ENCODE measurements at regions not wholly inside any gene's neighbourhood (a gene's known extent, or its start where the extent isn't known, plus 50 kb on each side); places are given as distances from the start of the nearest gene placed in this dataset.

DNA sequence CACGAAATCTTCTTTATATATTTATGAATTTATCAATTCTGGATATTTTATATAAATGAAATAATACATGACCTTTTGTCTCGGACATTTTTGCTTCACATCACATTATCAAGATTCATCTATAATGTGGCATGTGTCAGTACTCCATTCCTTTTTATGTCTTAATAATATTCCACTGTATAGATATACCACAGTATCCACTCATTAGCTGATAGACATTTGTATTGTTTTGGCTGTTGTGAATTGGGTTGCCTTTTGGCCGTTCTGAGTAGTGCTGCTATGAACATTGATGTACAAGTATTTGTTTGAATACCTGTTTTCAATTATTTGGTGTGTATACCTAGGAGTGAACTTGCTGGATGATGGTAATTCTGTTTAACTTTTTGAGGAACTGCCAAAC is 323.8 kb upstream of the CA10 start:
- Mint-ChIP-seq H3K27ac (ENCODE audit: unreplicated experiment) (no peak overlapping the region), H3K36me3 (ENCODE audit: low read depth, unreplicated experiment) (no peaks in the 10 kb centered on the region), H3K27me3 (ENCODE audit: low read depth, unreplicated experiment) (no peaks in the 10 kb centered on the region), H3K9me3 (ENCODE audit: unreplicated experiment) (no peaks in the 10 kb centered on the region), H3K4me3 (ENCODE audit: unreplicated experiment) (no peak overlapping the region), H3K4me1 (ENCODE audit: low read depth, unreplicated experiment) (no peaks in the 10 kb centered on the region)
- Histone ChIP-seq H3K79me2 (ENCODE audit: insufficient read depth, low read length) (no peaks in the 10 kb centered on the region), H3K27me3 (ENCODE audit: insufficient read depth, low read length) (no peaks in the 10 kb centered on the region), H3K9ac (ENCODE audit: low read length) (no peak overlapping the region), H2AFZ (ENCODE audit: low read depth, low read length) (no peak overlapping the region), H3K4me2 (ENCODE audit: low read length) (no peak overlapping the region), H3K4me1 (ENCODE audit: insufficient read depth, low read length) (no peaks in the 10 kb centered on the region), H3K27ac (ENCODE audit: low read depth, low read length) (no peak overlapping the region), H3K4me3 (ENCODE audit: insufficient read depth, low read depth, low read length) (no peak overlapping the region), H3K36me3 (ENCODE audit: insufficient read depth, low read length) (no peaks in the 10 kb centered on the region), H3K9me3 (ENCODE audit: insufficient read depth, low read depth, low read length) (no peaks in the 10 kb centered on the region), H4K20me1 (ENCODE audit: insufficient read depth, low read length) (no peaks in the 10 kb centered on the region)
- TF ChIP-seq CTCF (IDR thresholded peaks at IDR 0.05; ENCODE audit: insufficient read depth, low read depth, low read length), result no peak
- no peak for TF ChIP-seq EZH2 (IDR thresholded peaks at IDR 0.05; ENCODE audit: insufficient read depth, low read length)
- DNase-seq (ENCODE audit: low read depth) (no peak), FAIRE-seq (no peak)

- no peak overlapping the region for H3K4me3 ChIP-seq (ENCODE audit: insufficient read depth, low read depth, low read length)
- H3K36me3 ChIP-seq (ENCODE audit: insufficient read depth, low read length), result no peaks in the 10 kb centered on the region
- Mint-ChIP-seq H3K27ac (ENCODE audit: unreplicated experiment) (no peak overlapping the region), H3K4me1 (ENCODE audit: low read depth, unreplicated experiment) (no peaks in the 10 kb centered on the region), H3K4me3 (ENCODE audit: unreplicated experiment) (no peak overlapping the region), H3K9me3 (ENCODE audit: unreplicated experiment) (no peaks in the 10 kb centered on the region), H3K27me3 (ENCODE audit: low read depth, unreplicated experiment) (no peaks in the 10 kb centered on the region), H3K36me3 (ENCODE audit: low read depth, unreplicated experiment) (no peaks in the 10 kb centered on the region)
- no peak overlapping the region for H2AFZ ChIP-seq (ENCODE audit: low read depth, low read length)
- peaks cover 3% of the 10 kb centered on the region for H3K9me3 ChIP-seq (ENCODE audit: insufficient read depth, low read depth, low read length)
- no peak for FAIRE-seq
- H3K4me1 ChIP-seq (ENCODE audit: insufficient read depth, low read length), result no peaks in the 10 kb centered on the region
- H3K4me2 ChIP-seq (ENCODE audit: low read length), result no peak overlapping the region
- H3K27ac ChIP-seq (ENCODE audit: low read depth, low read length), result no peak overlapping the region
- no peaks in the 10 kb centered on the region for H3K79me2 ChIP-seq (ENCODE audit: insufficient read depth, low read length)
- no peak for TF ChIP-seq EZH2 (IDR thresholded peaks at IDR 0.05; ENCODE audit: insufficient read depth, low read length)
- no peak for TF ChIP-seq CTCF (IDR thresholded peaks at IDR 0.05; ENCODE audit: insufficient read depth, low read depth, low read length)
- H4K20me1 ChIP-seq (ENCODE audit: insufficient read depth, low read length), result no peaks in the 10 kb centered on the region
- no peak for DNase-seq (ENCODE audit: low read depth)
- no peak overlapping the region for H3K9ac ChIP-seq (ENCODE audit: low read length)
- no peaks in the 10 kb centered on the region for H3K27me3 ChIP-seq (ENCODE audit: insufficient read depth, low read length)
Observed at GRCh38 chr17:52477824-52478699, 319.5 kb upstream of the CA10 start.

Measured in astrocyte (in vitro differentiated cells and primary cell).